ENCODE measurements at regions not wholly inside any gene's neighbourhood (a gene's known extent, or its start where the extent isn't known, plus 50 kb on each side); places are given as distances from the start of the nearest gene placed in this dataset.

- TF ChIP-seq, protein P1, sequence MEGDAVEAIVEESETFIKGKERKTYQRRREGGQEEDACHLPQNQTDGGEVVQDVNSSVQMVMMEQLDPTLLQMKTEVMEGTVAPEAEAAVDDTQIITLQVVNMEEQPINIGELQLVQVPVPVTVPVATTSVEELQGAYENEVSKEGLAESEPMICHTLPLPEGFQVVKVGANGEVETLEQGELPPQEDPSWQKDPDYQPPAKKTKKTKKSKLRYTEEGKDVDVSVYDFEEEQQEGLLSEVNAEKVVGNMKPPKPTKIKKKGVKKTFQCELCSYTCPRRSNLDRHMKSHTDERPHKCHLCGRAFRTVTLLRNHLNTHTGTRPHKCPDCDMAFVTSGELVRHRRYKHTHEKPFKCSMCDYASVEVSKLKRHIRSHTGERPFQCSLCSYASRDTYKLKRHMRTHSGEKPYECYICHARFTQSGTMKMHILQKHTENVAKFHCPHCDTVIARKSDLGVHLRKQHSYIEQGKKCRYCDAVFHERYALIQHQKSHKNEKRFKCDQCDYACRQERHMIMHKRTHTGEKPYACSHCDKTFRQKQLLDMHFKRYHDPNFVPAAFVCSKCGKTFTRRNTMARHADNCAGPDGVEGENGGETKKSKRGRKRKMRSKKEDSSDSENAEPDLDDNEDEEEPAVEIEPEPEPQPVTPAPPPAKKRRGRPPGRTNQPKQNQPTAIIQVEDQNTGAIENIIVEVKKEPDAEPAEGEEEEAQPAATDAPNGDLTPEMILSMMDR (IDR thresholded peaks at IDR 0.05): no peak
- TF ChIP-seq POLR2AphosphoS5 (IDR thresholded peaks at IDR 0.05; ENCODE audit: low read depth, low read length) (no peak), TCF7L2 (IDR thresholded peaks at IDR 0.05; ENCODE audit: low read depth, low read length) (no peak), SIN3A (IDR thresholded peaks at IDR 0.05; ENCODE audit: borderline replicate concordance, insufficient read depth, low read depth, low read length) (no peak)
- TF ChIP-seq, protein P2, sequence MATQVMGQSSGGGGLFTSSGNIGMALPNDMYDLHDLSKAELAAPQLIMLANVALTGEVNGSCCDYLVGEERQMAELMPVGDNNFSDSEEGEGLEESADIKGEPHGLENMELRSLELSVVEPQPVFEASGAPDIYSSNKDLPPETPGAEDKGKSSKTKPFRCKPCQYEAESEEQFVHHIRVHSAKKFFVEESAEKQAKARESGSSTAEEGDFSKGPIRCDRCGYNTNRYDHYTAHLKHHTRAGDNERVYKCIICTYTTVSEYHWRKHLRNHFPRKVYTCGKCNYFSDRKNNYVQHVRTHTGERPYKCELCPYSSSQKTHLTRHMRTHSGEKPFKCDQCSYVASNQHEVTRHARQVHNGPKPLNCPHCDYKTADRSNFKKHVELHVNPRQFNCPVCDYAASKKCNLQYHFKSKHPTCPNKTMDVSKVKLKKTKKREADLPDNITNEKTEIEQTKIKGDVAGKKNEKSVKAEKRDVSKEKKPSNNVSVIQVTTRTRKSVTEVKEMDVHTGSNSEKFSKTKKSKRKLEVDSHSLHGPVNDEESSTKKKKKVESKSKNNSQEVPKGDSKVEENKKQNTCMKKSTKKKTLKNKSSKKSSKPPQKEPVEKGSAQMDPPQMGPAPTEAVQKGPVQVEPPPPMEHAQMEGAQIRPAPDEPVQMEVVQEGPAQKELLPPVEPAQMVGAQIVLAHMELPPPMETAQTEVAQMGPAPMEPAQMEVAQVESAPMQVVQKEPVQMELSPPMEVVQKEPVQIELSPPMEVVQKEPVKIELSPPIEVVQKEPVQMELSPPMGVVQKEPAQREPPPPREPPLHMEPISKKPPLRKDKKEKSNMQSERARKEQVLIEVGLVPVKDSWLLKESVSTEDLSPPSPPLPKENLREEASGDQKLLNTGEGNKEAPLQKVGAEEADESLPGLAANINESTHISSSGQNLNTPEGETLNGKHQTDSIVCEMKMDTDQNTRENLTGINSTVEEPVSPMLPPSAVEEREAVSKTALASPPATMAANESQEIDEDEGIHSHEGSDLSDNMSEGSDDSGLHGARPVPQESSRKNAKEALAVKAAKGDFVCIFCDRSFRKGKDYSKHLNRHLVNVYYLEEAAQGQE (IDR thresholded peaks at IDR 0.05; ENCODE audit: insufficient read depth in 1 of 2, low read depth in 2 of 2, low read length in 1 of 2): no peak
Measured at GRCh38 chr2:12452185-12452584, 264.6 kb upstream of the TRIB2 start.

Data from Panc1 (cell line).